IgD-negative memory B cell (primary cell): ENCODE measurements at regions not wholly inside any gene's neighbourhood (a gene's known extent, or its start where the extent isn't known, plus 50 kb on each side); places are given as distances from the start of the nearest gene placed in this dataset.
"Not testable (repeated sequence)": the region's sequence is repeated elsewhere in the genome, so short reads cannot be mapped to it uniquely, and the experiment has no call there.

Experiments
- H3K27ac Mint-ChIP-seq, 3 donors: one replicate each; pipeline ENCODE4 v1.8.0; 2020 to 2022; ENCODE audit warnings: mild to moderate bottlenecking in 3 of 3, mixed read lengths in 3 of 3, moderate library complexity in 1 of 3
- H3K27me3 Mint-ChIP-seq: one replicate; pipeline ENCODE4 v1.8.0; 2021; ENCODE audit warnings: mixed read lengths
- H3K36me3 Mint-ChIP-seq: one replicate; pipeline ENCODE4 v1.8.0; 2020; ENCODE audit warnings: mild to moderate bottlenecking, mixed read lengths
- H3K4me1 Mint-ChIP-seq, 3 donors: one replicate each; pipeline ENCODE4 v1.8.0; 2020 to 2022; ENCODE audit warnings: mixed read lengths in 3 of 3, mild to moderate bottlenecking in 1 of 3
- H3K4me3 Mint-ChIP-seq, 4 donors: one replicate each; pipeline ENCODE4 v1.8.0; 2020 to 2022; ENCODE audit warnings: mild to moderate bottlenecking in 4 of 4, mixed read lengths in 4 of 4, moderate library complexity in 3 of 4
- H3K9me3 Mint-ChIP-seq, 3 donors: one replicate each; pipeline ENCODE4 v1.8.0; 2020 to 2021; ENCODE audit warnings: mixed read lengths in 3 of 3, mild to moderate bottlenecking in 1 of 3

- H3K27ac Mint-ChIP-seq, result no peak overlapping the region
- no peaks in the 10 kb centered on the region for H3K4me1 Mint-ChIP-seq
Measured at GRCh38 chr11:25596701-25597100, 735.2 kb upstream of the ANO3 start.

GRCh38 chr11:25597696-25598095 is 734.2 kb upstream of the ANO3 start:
- no peaks in the 10 kb centered on the region for H3K36me3 Mint-ChIP-seq
- no peak overlapping the region for H3K27ac Mint-ChIP-seq
- peaks cover 0 to 3% (median 3%) of the 10 kb centered on the region in 3 donors for H3K9me3 Mint-ChIP-seq
- H3K4me1 Mint-ChIP-seq, result no peaks in the 10 kb centered on the region
- no peaks in the 10 kb centered on the region for H3K27me3 Mint-ChIP-seq
- no peak overlapping the region for H3K4me3 Mint-ChIP-seq

More at GRCh38 chr11:25596701-25597100, 735.2 kb upstream of the ANO3 start:
- peaks cover 0 to 3% (median 3%) of the 10 kb centered on the region in 3 donors for H3K9me3 Mint-ChIP-seq
- H3K4me3 Mint-ChIP-seq, result no peak overlapping the region
- H3K27me3 Mint-ChIP-seq, result no peaks in the 10 kb centered on the region
- no peaks in the 10 kb centered on the region for H3K36me3 Mint-ChIP-seq

GRCh38 chr11:25602149-25602548 is 729.8 kb upstream of the ANO3 start:
- no peaks in the 10 kb centered on the region for H3K36me3 Mint-ChIP-seq
- H3K4me1 Mint-ChIP-seq, result peaks cover 0 to 1% (median 0%) of the 10 kb centered on the region in 3 donors
- H3K27me3 Mint-ChIP-seq, result no peaks in the 10 kb centered on the region
- H3K4me3 Mint-ChIP-seq, result no peak overlapping the region
- H3K9me3 Mint-ChIP-seq, result peaks cover 0 to 3% (median 2%) of the 10 kb centered on the region in 3 donors
- no peak overlapping the region for H3K27ac Mint-ChIP-seq

GRCh38 chr11:25602959-25603358 is 729.0 kb upstream of the ANO3 start:
- no peak overlapping the region for H3K27ac Mint-ChIP-seq
- peaks cover 0 to 4% (median 3%) of the 10 kb centered on the region in 3 donors for H3K9me3 Mint-ChIP-seq
- no peak overlapping the region for H3K4me3 Mint-ChIP-seq
- peaks cover 0 to 1% (median 0%) of the 10 kb centered on the region in 3 donors for H3K4me1 Mint-ChIP-seq
- H3K27me3 Mint-ChIP-seq, result no peaks in the 10 kb centered on the region
- H3K36me3 Mint-ChIP-seq, result no peaks in the 10 kb centered on the region

- no peaks in the 10 kb centered on the region for H3K4me1 Mint-ChIP-seq
- H3K36me3 Mint-ChIP-seq, result no peaks in the 10 kb centered on the region
Measured at GRCh38 chr11:25612806-25613205, 719.1 kb upstream of the ANO3 start.

GRCh38 chr11:25613451-25613850 is 718.5 kb upstream of the ANO3 start:
- H3K36me3 Mint-ChIP-seq, result no peaks in the 10 kb centered on the region
- no peaks in the 10 kb centered on the region for H3K27me3 Mint-ChIP-seq
- peaks cover 7 to 9% (median 9%) of the 10 kb centered on the region in 3 donors for H3K9me3 Mint-ChIP-seq
- no peaks in the 10 kb centered on the region for H3K4me1 Mint-ChIP-seq
- no peak overlapping the region for H3K4me3 Mint-ChIP-seq
- H3K27ac Mint-ChIP-seq, result no peak overlapping the region

More at GRCh38 chr11:25612806-25613205, 719.1 kb upstream of the ANO3 start:
- Mint-ChIP-seq H3K27ac (no peak overlapping the region), H3K4me3 (no peak overlapping the region), H3K27me3 (no peaks in the 10 kb centered on the region), H3K9me3 (peaks cover 7 to 12% (median 11%) of the 10 kb centered on the region in 3 donors)

- H3K4me1 Mint-ChIP-seq, result no peaks in the 10 kb centered on the region
- H3K27ac Mint-ChIP-seq, result no peak overlapping the region
- H3K27me3 Mint-ChIP-seq, result no peaks in the 10 kb centered on the region
- peaks cover 7% of the 10 kb centered on the region in 3 donors for H3K9me3 Mint-ChIP-seq
- H3K4me3 Mint-ChIP-seq, result no peak overlapping the region
- no peaks in the 10 kb centered on the region for H3K36me3 Mint-ChIP-seq
Measured at GRCh38 chr11:25613865-25614264, 718.1 kb upstream of the ANO3 start.

- no peak overlapping the region for H3K27ac Mint-ChIP-seq
- no peak overlapping the region for H3K4me3 Mint-ChIP-seq
- H3K9me3 Mint-ChIP-seq, result peaks cover 4 to 7% (median 7%) of the 10 kb centered on the region in 3 donors
- no peaks in the 10 kb centered on the region for H3K4me1 Mint-ChIP-seq
- no peaks in the 10 kb centered on the region for H3K36me3 Mint-ChIP-seq
- H3K27me3 Mint-ChIP-seq, result no peaks in the 10 kb centered on the region
Measured at GRCh38 chr11:25615069-25615468, 716.9 kb upstream of the ANO3 start.

GRCh38 chr11:25615841-25616240 is 716.1 kb upstream of the ANO3 start:
- Mint-ChIP-seq H3K4me3 (no peak overlapping the region), H3K9me3 (peaks cover 4 to 6% (median 5%) of the 10 kb centered on the region in 3 donors), H3K27me3 (no peaks in the 10 kb centered on the region), H3K27ac (no peak overlapping the region), H3K4me1 (no peaks in the 10 kb centered on the region), H3K36me3 (no peaks in the 10 kb centered on the region)

- no peak overlapping the region for H3K27ac Mint-ChIP-seq
Measured at GRCh38 chr11:25625094-25625493, 706.8 kb upstream of the ANO3 start.

GRCh38 chr11:25628030-25628429 is 703.9 kb upstream of the ANO3 start:
- H3K36me3 Mint-ChIP-seq, result no peaks in the 10 kb centered on the region
- no peaks in the 10 kb centered on the region for H3K27me3 Mint-ChIP-seq
- H3K9me3 Mint-ChIP-seq, result peaks cover 0 to 4% (median 0%) of the 10 kb centered on the region in 3 donors
- H3K4me1 Mint-ChIP-seq, result no peaks in the 10 kb centered on the region
- no peak overlapping the region for H3K27ac Mint-ChIP-seq
- H3K4me3 Mint-ChIP-seq, result no peak overlapping the region

More at GRCh38 chr11:25625094-25625493, 706.8 kb upstream of the ANO3 start:
- no peaks in the 10 kb centered on the region for H3K36me3 Mint-ChIP-seq
- H3K4me1 Mint-ChIP-seq, result no peaks in the 10 kb centered on the region
- no peaks in the 10 kb centered on the region for H3K27me3 Mint-ChIP-seq
- no peak overlapping the region for H3K4me3 Mint-ChIP-seq
- H3K9me3 Mint-ChIP-seq, result peaks cover 0 to 5% (median 2%) of the 10 kb centered on the region in 3 donors

GRCh38 chr11:25633230-25633629 is 698.7 kb upstream of the ANO3 start:
- no peaks in the 10 kb centered on the region for H3K27me3 Mint-ChIP-seq
- peaks cover 0 to 2% (median 0%) of the 10 kb centered on the region in 3 donors for H3K9me3 Mint-ChIP-seq
- H3K36me3 Mint-ChIP-seq, result no peaks in the 10 kb centered on the region
- H3K27ac Mint-ChIP-seq, result no peak overlapping the region
- H3K4me1 Mint-ChIP-seq, result no peaks in the 10 kb centered on the region
- no peak overlapping the region for H3K4me3 Mint-ChIP-seq

GRCh38 chr11:25649220-25649619 is 682.7 kb upstream of the ANO3 start:
- not testable (repeated sequence) for H3K27me3 Mint-ChIP-seq, H3K4me3 Mint-ChIP-seq, H3K27ac Mint-ChIP-seq, H3K36me3 Mint-ChIP-seq, H3K9me3 Mint-ChIP-seq, H3K4me1 Mint-ChIP-seq

GRCh38 chr11:25650319-25650718 is 681.6 kb upstream of the ANO3 start:
- no peaks in the 10 kb centered on the region for H3K4me1 Mint-ChIP-seq
- no peak overlapping the region for H3K4me3 Mint-ChIP-seq
- H3K27ac Mint-ChIP-seq, result no peak overlapping the region
- no peaks in the 10 kb centered on the region for H3K27me3 Mint-ChIP-seq
- H3K9me3 Mint-ChIP-seq, result peaks cover 0 to 4% (median 0%) of the 10 kb centered on the region in 3 donors
- H3K36me3 Mint-ChIP-seq, result no peaks in the 10 kb centered on the region

- H3K27me3 Mint-ChIP-seq, result no peaks in the 10 kb centered on the region
- no peaks in the 10 kb centered on the region for H3K36me3 Mint-ChIP-seq
- no peak overlapping the region for H3K27ac Mint-ChIP-seq
- H3K4me3 Mint-ChIP-seq, result no peak overlapping the region
- H3K9me3 Mint-ChIP-seq, result peaks cover 0 to 4% (median 4%) of the 10 kb centered on the region in 3 donors
- no peaks in the 10 kb centered on the region for H3K4me1 Mint-ChIP-seq
Measured at GRCh38 chr11:25655636-25656035, 676.3 kb upstream of the ANO3 start.

GRCh38 chr11:25658916-25659315 is 673.0 kb upstream of the ANO3 start:
- no peaks in the 10 kb centered on the region for H3K36me3 Mint-ChIP-seq

More at GRCh38 chr11:25658916-25659315, 673.0 kb upstream of the ANO3 start:
- H3K9me3 Mint-ChIP-seq, result peaks cover 0 to 6% (median 0%) of the 10 kb centered on the region in 3 donors
- H3K27me3 Mint-ChIP-seq, result no peaks in the 10 kb centered on the region
- no peak overlapping the region for H3K27ac Mint-ChIP-seq
- H3K4me3 Mint-ChIP-seq, result no peak overlapping the region
- H3K4me1 Mint-ChIP-seq, result no peaks in the 10 kb centered on the region
